Ovary (tissue), 7 donors: ENCODE measurements at regions not wholly inside any gene's neighbourhood (a gene's known extent, or its start where the extent isn't known, plus 50 kb on each side); places are given as distances from the start of the nearest gene placed in this dataset.

ENCODE experiments used
- DNase-seq, 5 donors: peaks; one replicate each; pipeline ENCODE4 v3.0.0-alpha.2; 2019 to 2020
- H3K27ac ChIP-seq, 2 donors: fragments of 200-600 bp; one replicate each; pipeline versions ENCODE4 v1.5.1 to v1.8.0; 2019 to 2022
- H3K27me3 ChIP-seq: fragments of 200-600 bp; one replicate; pipeline ENCODE4 v1.8.0; 2022
- H3K36me3 ChIP-seq: fragments of 200-600 bp; sonication (generic); one replicate; pipeline ENCODE4 v1.5.1; 2019
- H3K4me1 ChIP-seq: one replicate; pipeline ENCODE4 v1.8.1; 2013; ENCODE audit warnings: mild to moderate bottlenecking, moderate library complexity; ENCODE audit not compliant: insufficient read depth
- H3K4me3 ChIP-seq: fragments of 200-600 bp; sonication (generic); one replicate; pipeline ENCODE4 v1.5.1; 2017
- H3K9me3 ChIP-seq, 2 donors: fragments of 200-600 bp in 1 of 2; sonication (generic) in 1 of 2; one replicate each; pipeline versions ENCODE4 v1.5.1 to v1.8.1; 2013 to 2019; ENCODE audit warnings: mild to moderate bottlenecking in 1 of 2, moderate library complexity in 1 of 2
- EP300 ChIP-seq: sonication (generic); formaldehyde crosslinking; IDR thresholded peaks from one replicate; pipeline ENCODE4 v1.6.1; 2017; ENCODE audit warnings: antibody characterized with exemption
- POLR2A ChIP-seq: fragments of 450-650 bp; IDR thresholded peaks from one replicate; pipeline ENCODE4 v1.6.1; 2017; ENCODE audit warnings: antibody characterized with exemption, mild to moderate bottlenecking, moderate library complexity
- WGBS, 3 donors: extraction: QIAGEN DNeasy Blood & Tissue Kit in 1 of 3; methylation state at CpG; one replicate each; pipeline versions ENCODE4 v1.1.5 to v1.1.7; 2013 to 2017; 5-methylcytosine and 5-hydroxymethylcytosine counted together
- intact Hi-C, 4 donors: fragments of 100-400 bp; cut with DNase I; formaldehyde crosslinking; loops; one replicate each; pipeline versions ENCODE4 v1.11.0 to v1.15.1; 2022 to 2023
- TF ChIP-seq, protein P1 (sequence below), 3 donors: fragments of 450-650 bp in 2 of 3; fragments of 200-600 bp in 1 of 3; IDR thresholded peaks; one replicate each; pipeline versions ENCODE4 v1.5.1 to v1.8.0; 2016 to 2022; ENCODE audit warnings: antibody characterized with exemption in 3 of 3, mild to moderate bottlenecking in 1 of 3
- donor health status: DM: no; HTN: no; CAD: no; lungs with moderate emphysema.
- donor health status: DM: no; HTN: no; CAD: no.
- donor health status: Bipolar disorder and iron deficiency.
- donor health status: DM: no; HTN: no; CAD: no.
- donor health status: DM: yes; HTN: yes; CAD: no.

DNA sequence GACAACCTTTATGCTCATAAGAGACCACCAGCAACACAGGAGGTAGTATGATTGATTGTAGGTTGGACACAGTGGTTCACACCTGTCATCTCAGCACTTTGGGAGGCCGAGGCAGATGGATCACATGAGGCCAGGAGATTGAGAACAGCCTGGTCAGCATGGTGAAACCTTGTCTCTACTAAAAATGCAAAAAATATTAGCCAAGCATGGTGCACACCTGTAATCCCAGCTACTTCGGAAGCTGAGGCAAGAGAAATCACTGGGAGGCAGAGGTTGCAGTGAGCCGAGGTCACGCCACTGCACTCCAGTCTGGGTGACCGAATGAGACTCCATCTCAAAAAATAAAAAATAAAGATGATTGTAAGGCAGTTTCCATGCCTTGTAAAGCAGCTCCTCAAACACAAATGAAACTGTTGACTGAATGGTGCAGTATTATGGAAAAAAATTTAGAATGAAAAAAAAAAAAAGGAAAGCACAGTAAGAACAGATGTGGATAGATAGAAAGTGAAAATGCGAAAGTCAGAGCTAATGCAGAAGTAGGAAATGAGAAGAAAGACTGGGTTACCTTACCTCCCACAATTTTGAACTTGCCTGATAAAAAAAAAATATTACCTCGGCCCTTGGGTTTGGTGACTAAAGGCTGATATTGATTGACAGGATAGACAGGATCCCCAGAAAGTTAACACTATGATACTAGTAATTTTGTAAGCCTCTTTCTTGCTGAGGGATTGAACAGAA, 249.2 kb upstream of the TRAM1L1 start:
- no peaks in the 10 kb centered on the region for H3K4me1 ChIP-seq
- no peaks in the 10 kb centered on the region for H3K27me3 ChIP-seq
- H3K36me3 ChIP-seq: no peaks in the 10 kb centered on the region
- intact Hi-C loops: no loop called here
- H3K4me3 ChIP-seq: no peak overlapping the region
- no peaks in the 10 kb centered on the region for H3K9me3 ChIP-seq
- no peak overlapping the region for H3K27ac ChIP-seq
- WGBS, 3 donors: 87 to 89% (median 87%) methylated on average over 7 of the region's 7 CpGs
- TF ChIP-seq POLR2A (no peak), EP300 (no peak)
- TF ChIP-seq, protein P1, sequence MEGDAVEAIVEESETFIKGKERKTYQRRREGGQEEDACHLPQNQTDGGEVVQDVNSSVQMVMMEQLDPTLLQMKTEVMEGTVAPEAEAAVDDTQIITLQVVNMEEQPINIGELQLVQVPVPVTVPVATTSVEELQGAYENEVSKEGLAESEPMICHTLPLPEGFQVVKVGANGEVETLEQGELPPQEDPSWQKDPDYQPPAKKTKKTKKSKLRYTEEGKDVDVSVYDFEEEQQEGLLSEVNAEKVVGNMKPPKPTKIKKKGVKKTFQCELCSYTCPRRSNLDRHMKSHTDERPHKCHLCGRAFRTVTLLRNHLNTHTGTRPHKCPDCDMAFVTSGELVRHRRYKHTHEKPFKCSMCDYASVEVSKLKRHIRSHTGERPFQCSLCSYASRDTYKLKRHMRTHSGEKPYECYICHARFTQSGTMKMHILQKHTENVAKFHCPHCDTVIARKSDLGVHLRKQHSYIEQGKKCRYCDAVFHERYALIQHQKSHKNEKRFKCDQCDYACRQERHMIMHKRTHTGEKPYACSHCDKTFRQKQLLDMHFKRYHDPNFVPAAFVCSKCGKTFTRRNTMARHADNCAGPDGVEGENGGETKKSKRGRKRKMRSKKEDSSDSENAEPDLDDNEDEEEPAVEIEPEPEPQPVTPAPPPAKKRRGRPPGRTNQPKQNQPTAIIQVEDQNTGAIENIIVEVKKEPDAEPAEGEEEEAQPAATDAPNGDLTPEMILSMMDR (IDR thresholded peaks at IDR 0.05): no peak
- DNase-seq: no peak

- intact Hi-C loops: no loop called here
- H3K4me3 ChIP-seq: no peak overlapping the region
- H3K27ac ChIP-seq: no peak overlapping the region
- DNase-seq: no peak
- no peaks in the 10 kb centered on the region for H3K36me3 ChIP-seq
- no peak for TF ChIP-seq EP300
- TF ChIP-seq, protein P1 (IDR thresholded peaks at IDR 0.05): no peak
- no peak for TF ChIP-seq POLR2A
- no peaks in the 10 kb centered on the region for H3K4me1 ChIP-seq
- no peaks in the 10 kb centered on the region for H3K27me3 ChIP-seq
- 78 to 79% (median 79%) methylated on average over 5 of the region's 5 CpGs for WGBS, 3 donors
- H3K9me3 ChIP-seq: no peaks in the 10 kb centered on the region
Observed at GRCh38 chr4:117357437-117357836, 272.1 kb upstream of the TRAM1L1 start.

- WGBS, 3 donors: 47 to 59% (median 50%) methylated on average over 4 of the region's 4 CpGs
- no peaks in the 10 kb centered on the region for H3K9me3 ChIP-seq
- no peaks in the 10 kb centered on the region for H3K27me3 ChIP-seq
- intact Hi-C loops: no loop called here
- TF ChIP-seq POLR2A (no peak), EP300 (no peak)
- TF ChIP-seq, protein P1 (IDR thresholded peaks at IDR 0.05): no peak
- DNase-seq: no peak
- no peak overlapping the region for H3K27ac ChIP-seq
- no peak overlapping the region for H3K4me3 ChIP-seq
- H3K4me1 ChIP-seq: no peaks in the 10 kb centered on the region
- H3K36me3 ChIP-seq: no peaks in the 10 kb centered on the region
Observed at GRCh38 chr4:117357866-117358265, 272.5 kb upstream of the TRAM1L1 start.

- no peaks in the 10 kb centered on the region for H3K36me3 ChIP-seq
- 72 to 80% (median 78%) methylated on average over 4 of the region's 4 CpGs for WGBS, 3 donors
- no peak for DNase-seq
- no peaks in the 10 kb centered on the region for H3K4me1 ChIP-seq
- H3K27me3 ChIP-seq: no peaks in the 10 kb centered on the region
- no peak overlapping the region for H3K4me3 ChIP-seq
- H3K9me3 ChIP-seq: no peaks in the 10 kb centered on the region
- TF ChIP-seq, protein P1 (IDR thresholded peaks at IDR 0.05): no peak
- TF ChIP-seq EP300 (no peak), POLR2A (no peak)
- H3K27ac ChIP-seq: no peak overlapping the region
- intact Hi-C loops: no loop called here
Observed at GRCh38 chr4:117370944-117371668, 285.7 kb upstream of the TRAM1L1 start.
